Testis (tissue), 2 donors: ENCODE measurements at regions not wholly inside any gene's neighbourhood (a gene's known extent, or its start where the extent isn't known, plus 50 kb on each side); places are given as distances from the start of the nearest gene placed in this dataset.

Experiments used
- DNase-seq: peaks from one replicate; pipeline ENCODE4 v3.0.0-alpha.2; 2019
- H3K27ac ChIP-seq, 2 donors: fragments of 200-600 bp; sonication (generic); one replicate each; pipeline ENCODE4 v1.5.1; 2019
- H3K27me3 ChIP-seq: fragments of 200-600 bp; sonication (generic); one replicate; pipeline ENCODE4 v1.5.1; 2019
- H3K36me3 ChIP-seq: fragments of 200-600 bp; sonication (generic); one replicate; pipeline ENCODE4 v1.5.1; 2017; ENCODE audit warnings: low read depth; ENCODE audit errors: missing control alignments
- H3K4me1 ChIP-seq: fragments of 200-600 bp; sonication (generic); one replicate; pipeline ENCODE4 v1.5.1; 2019
- H3K4me3 ChIP-seq, 2 donors: fragments of 200-600 bp; sonication (generic); one replicate each; pipeline ENCODE4 v1.5.1; 2017 to 2019
- H3K9me3 ChIP-seq: fragments of 200-600 bp; sonication (generic); one replicate; pipeline ENCODE4 v1.5.1; 2017
- POLR2A ChIP-seq: fragments of 450-650 bp; IDR thresholded peaks from one replicate; pipeline ENCODE4 v1.6.1; 2017; ENCODE audit warnings: antibody characterized with exemption, mild to moderate bottlenecking, moderate library complexity
- WGBS, 2 donors: methylation state at CpG; one replicate each; pipeline ENCODE4 v1.1.5; 2018; 5-methylcytosine and 5-hydroxymethylcytosine counted together
- intact Hi-C: fragments of 100-400 bp; cut with DNase I; formaldehyde crosslinking; loops from one replicate; pipeline ENCODE4 v1.15.1; 2023; ENCODE audit warnings: low total_unique reads
- TF ChIP-seq, protein P1 (sequence below), 3 experiments: fragments of 450-650 bp in 2 of 3; fragments of 200-600 bp in 1 of 3; sonication (generic) in 1 of 3; IDR thresholded peaks; one replicate each; pipeline ENCODE4 v1.5.1; 2016 to 2019; ENCODE audit warnings: antibody characterized with exemption in 3 of 3, mild to moderate bottlenecking in 2 of 3, moderate library complexity in 1 of 3

- 58 to 70% methylated on average over 4 of the region's 4 CpGs for WGBS, 2 donors
- Histone ChIP-seq H3K4me1 (no peaks in the 10 kb centered on the region), H3K27me3 (no peaks in the 10 kb centered on the region), H3K36me3 (no peaks in the 10 kb centered on the region), H3K27ac (no peak overlapping the region), H3K4me3 (no peak overlapping the region), H3K9me3 (no peaks in the 10 kb centered on the region)
- TF ChIP-seq, protein P1, sequence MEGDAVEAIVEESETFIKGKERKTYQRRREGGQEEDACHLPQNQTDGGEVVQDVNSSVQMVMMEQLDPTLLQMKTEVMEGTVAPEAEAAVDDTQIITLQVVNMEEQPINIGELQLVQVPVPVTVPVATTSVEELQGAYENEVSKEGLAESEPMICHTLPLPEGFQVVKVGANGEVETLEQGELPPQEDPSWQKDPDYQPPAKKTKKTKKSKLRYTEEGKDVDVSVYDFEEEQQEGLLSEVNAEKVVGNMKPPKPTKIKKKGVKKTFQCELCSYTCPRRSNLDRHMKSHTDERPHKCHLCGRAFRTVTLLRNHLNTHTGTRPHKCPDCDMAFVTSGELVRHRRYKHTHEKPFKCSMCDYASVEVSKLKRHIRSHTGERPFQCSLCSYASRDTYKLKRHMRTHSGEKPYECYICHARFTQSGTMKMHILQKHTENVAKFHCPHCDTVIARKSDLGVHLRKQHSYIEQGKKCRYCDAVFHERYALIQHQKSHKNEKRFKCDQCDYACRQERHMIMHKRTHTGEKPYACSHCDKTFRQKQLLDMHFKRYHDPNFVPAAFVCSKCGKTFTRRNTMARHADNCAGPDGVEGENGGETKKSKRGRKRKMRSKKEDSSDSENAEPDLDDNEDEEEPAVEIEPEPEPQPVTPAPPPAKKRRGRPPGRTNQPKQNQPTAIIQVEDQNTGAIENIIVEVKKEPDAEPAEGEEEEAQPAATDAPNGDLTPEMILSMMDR (IDR thresholded peaks at IDR 0.05): no peak
- TF ChIP-seq POLR2A: no peak
- intact Hi-C loops: no loop called here
- DNase-seq: no peak
Measured at GRCh38 chr2:104572834-104573233, 281.1 kb upstream of the POU3F3 start.

DNA sequence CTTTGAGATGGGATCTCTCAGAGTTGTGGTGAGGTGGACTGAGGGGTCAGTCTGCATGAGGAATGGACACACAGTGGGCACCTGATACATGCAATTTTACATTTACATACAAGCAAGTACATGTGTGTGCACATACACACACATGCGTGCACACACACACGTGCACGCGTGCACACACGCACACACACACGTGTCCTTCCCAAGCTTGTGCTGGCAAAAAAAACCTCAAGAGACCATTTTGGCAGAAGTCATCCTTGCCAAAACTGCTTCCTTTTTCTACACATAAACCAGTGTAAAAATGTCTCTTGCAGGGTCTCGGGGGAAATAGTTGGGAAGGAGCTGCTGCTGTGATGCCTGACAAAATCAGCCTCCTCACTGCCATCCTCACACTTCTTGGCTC, 279.5 kb upstream of the POU3F3 start:
- Histone ChIP-seq H3K36me3 (no peaks in the 10 kb centered on the region), H3K4me1 (no peaks in the 10 kb centered on the region), H3K4me3 (no peak overlapping the region), H3K27me3 (no peaks in the 10 kb centered on the region), H3K9me3 (no peaks in the 10 kb centered on the region), H3K27ac (no peak overlapping the region)
- intact Hi-C loops: no loop called here
- TF ChIP-seq, protein P1 (IDR thresholded peaks at IDR 0.05): no peak
- no peak for TF ChIP-seq POLR2A
- WGBS, 2 donors: 73 to 82% methylated on average over 7 of the region's 7 CpGs
- no peak for DNase-seq

- DNase-seq: no peak
- no peak for TF ChIP-seq POLR2A
- TF ChIP-seq, protein P1 (IDR thresholded peaks at IDR 0.05): no peak
- Histone ChIP-seq H3K27ac (no peak overlapping the region), H3K9me3 (no peaks in the 10 kb centered on the region), H3K4me1 (no peaks in the 10 kb centered on the region), H3K27me3 (no peaks in the 10 kb centered on the region), H3K36me3 (no peaks in the 10 kb centered on the region), H3K4me3 (no peak overlapping the region)
- WGBS, 2 donors: 91 to 98% methylated on average over 2 of the region's 2 CpGs
- intact Hi-C loops: no loop called here
Measured at GRCh38 chr2:104577143-104577542, 276.8 kb upstream of the POU3F3 start.

- H3K27ac ChIP-seq: no peak overlapping the region
- H3K36me3 ChIP-seq: no peaks in the 10 kb centered on the region
- DNase-seq: no peak
- TF ChIP-seq, protein P1 (IDR thresholded peaks at IDR 0.05): no peak
- TF ChIP-seq POLR2A: no peak
- H3K4me3 ChIP-seq: no peak overlapping the region
- no peaks in the 10 kb centered on the region for H3K4me1 ChIP-seq
- intact Hi-C loops: no loop called here
- WGBS, 2 donors: 23 to 36% methylated on average over 8 of the region's 8 CpGs
- H3K9me3 ChIP-seq: no peaks in the 10 kb centered on the region
- no peaks in the 10 kb centered on the region for H3K27me3 ChIP-seq
Measured at GRCh38 chr2:104582471-104582870, 271.4 kb upstream of the POU3F3 start.

DNA sequence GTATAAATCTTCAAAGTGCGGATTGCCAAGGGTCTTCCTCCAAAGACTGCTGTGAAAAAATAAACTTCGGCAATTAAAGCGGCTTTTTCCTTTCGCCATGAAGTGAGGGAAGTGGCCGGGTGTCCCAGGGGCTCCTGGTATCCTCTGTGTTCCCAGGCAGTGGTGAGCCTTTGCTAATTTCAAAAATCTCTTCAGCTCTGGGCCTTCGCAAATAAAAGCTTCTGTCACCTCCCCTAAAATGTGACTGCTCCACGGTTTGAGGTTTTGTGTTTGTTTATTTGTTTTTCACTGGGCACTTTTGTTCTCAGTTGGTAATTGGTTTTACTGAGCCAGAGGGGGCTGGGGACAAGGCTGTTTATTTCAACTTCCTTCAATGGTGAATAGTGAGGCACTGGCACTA, 270.1 kb upstream of the POU3F3 start:
- Histone ChIP-seq H3K4me1 (no peaks in the 10 kb centered on the region), H3K36me3 (no peaks in the 10 kb centered on the region), H3K4me3 (no peak overlapping the region), H3K9me3 (no peaks in the 10 kb centered on the region), H3K27me3 (no peaks in the 10 kb centered on the region), H3K27ac (no peak overlapping the region)
- no peak for DNase-seq
- intact Hi-C loops: no loop called here
- TF ChIP-seq POLR2A: no peak
- 48 to 51% methylated on average over 7 of the region's 7 CpGs for WGBS, 2 donors
